HG03025 (cell line): ENCODE measurements at regions not wholly inside any gene's neighbourhood (a gene's known extent, or its start where the extent isn't known, plus 50 kb on each side); places are given as distances from the start of the nearest gene placed in this dataset.

Experiments used
- ATAC-seq: cut with Tn5 transposase; IDR thresholded peaks from one replicate; pipeline ENCODE4 v1.9.1; 2021; ENCODE audit warnings: mild to moderate bottlenecking, moderate library complexity; ENCODE audit not compliant: unreplicated experiment, low FRiP score

- ATAC-seq = no peak
These were observed 445.4 kb downstream of the BCL11B start for GRCh38 chr14:98826618-98827017.

DNA sequence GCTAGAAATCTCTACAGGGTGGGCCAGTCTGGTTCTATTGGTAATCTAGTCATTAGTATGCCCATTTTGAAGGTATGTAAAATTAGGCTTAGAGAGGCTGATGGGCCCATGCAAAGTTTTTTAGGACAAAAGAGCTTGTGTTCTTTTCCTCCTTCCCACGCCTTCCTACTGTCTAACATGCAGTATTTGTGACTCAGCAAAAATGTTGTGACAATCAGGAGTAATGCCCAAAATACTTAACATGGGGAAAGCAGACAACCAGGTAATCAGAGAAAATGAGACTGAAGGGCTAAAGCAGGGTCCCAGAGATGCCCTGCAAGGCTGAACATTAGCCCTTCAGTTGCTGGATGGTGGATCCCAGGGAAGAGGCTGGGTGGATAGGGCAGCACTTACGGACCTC, 437.9 kb downstream of the BCL11B start:
- ATAC-seq = no peak

DNA sequence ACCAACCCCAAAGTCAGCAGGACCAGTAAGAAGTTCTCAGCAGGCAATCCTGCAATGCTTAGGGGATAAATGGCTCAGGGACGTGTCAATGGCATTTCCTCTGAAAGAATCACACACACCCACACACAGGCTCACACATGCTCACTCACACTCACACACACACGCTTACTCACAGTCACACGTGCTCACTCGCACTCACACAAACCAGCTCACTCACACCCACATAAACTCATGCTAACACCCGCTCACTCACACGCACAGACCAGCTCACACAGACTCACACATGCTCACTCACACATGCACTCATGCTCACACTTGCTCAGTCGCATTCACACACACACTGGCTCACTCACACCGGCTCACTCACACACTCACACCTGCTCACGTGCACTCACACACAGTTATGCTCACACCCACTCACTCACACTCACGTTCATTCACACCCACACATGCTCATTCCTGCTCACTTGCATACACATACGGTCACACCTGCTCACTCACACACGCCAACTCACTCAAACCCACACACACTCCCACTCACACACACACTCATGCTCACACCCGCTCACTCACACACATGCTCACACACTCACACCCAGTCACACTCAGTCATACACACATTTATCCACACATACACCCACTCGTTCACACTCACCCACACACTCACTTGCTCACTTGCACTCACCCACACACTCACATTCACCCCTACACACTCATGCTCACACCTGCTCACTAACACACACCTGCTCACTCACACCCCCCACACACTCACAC, 436.8 kb downstream of the BCL11B start:
- ATAC-seq = no peak

DNA sequence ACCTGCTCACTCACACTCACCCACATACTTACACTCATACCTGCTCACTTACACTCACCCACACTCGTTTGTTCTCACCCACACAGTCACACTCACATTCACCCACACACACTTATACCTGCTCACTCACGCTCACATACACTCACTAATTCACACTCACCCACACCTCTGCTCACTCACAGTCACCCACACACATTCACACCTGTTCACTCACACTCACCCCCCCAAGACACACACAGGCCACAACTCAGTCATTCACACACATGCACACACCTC, 436.2 kb downstream of the BCL11B start:
- ATAC-seq = no peak

DNA sequence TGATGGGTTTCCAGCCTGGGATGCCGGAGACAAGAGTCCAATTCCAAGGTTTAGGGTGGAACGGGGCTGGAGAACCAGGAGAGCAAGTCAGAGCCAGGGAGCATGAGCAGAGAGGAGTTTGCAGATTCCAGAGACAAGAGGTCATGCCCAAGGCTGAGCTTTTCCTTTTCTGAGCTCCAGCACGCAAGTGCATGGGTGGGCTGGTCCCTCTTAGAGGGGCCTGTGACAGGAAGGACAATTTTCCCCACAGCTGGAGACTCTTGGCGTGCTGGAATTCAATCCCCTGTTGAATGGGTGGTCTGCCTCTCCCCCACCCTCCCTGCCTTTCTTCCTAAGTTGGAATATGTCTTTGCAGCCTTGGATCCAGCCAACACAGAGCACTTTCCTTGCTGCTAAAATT, 431.9 kb downstream of the BCL11B start:
- ATAC-seq = no peak

DNA sequence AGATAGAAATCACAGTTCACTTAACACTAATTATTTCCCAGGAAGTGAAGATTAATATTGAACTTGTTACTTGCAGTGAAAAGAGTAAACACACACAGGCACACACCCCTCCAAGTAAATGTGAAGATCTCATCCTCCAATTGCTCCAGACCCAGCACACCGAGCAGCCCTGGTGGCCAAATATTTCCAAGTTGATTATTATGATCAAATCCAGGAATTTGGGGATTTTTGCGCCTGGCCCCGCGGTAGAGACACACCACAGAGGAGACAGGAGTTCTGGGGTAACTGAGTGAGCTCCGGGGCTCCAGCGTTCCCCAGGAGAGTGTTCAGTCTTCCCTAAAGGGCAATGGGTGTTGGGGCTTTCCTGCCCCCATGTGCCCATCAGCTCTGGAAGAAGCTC, 431.5 kb downstream of the BCL11B start:
- no peak for ATAC-seq

GRCh38 chr14:98844456-98844855, 427.5 kb downstream of the BCL11B start:
- no peak for ATAC-seq

- no peak for ATAC-seq
These were observed 424.2 kb downstream of the BCL11B start for GRCh38 chr14:98847521-98848468.

GRCh38 chr14:98853063-98853729, 418.8 kb downstream of the BCL11B start:
- ATAC-seq = no peak

DNA sequence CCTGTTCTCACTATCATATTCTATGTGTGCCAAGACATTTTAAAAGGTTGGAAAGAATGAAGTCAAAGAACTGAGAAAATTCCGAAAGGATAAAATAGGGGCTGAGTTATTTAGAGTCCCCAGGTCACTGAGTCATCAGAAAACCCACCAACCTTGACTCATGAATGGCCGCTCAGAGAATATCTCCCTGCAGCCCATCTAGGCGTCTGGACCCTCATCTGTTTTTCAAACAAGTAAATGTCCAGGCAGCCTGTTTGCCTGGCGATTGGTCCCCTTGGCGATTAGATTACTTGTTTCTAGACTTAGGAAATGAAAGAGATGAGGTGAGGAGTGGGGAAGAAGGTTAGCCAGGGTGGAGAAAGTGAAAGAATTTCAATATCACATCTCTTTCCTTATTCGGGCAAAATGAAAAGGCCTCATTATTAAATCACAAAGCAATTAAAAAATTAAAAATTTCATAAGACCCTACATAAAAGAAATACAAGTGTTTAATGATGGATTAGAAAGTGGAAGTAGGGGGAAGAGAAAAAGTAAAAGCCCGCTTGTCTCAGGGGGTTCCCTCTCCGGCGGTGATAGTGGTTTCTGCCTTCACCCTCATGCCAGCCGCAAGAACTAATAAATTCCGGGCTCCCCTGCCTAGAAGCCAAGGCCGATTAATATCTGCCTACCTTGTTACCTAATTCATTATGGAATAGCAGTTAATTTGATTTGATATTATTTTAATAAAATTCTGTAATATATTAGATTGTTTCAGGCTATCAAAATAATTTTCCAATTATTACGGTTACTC, 415.9 kb downstream of the BCL11B start:
- ATAC-seq = no peak

- ATAC-seq = no peak
These were observed 413.8 kb downstream of the BCL11B start for GRCh38 chr14:98858158-98858557.

DNA sequence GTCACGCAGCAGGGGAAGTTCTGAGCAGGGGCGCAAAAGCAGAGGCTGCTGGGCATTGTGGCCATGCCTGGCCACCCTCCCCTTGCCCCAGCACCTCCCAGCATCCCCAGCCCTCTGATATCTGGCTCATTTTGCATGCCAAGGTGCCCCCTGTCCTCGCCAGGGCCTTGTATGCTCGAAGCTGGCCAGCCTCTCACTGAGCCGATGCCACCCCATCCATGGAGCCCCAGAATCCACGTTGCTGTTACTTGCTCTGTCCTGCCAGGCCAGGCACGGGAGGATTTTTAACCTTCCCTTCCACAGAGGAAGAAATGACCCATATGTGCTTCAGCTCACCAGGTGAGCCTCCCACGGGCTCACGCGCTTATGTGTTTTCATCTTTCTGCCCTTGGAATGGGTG, 413.4 kb downstream of the BCL11B start:
- no peak for ATAC-seq

DNA sequence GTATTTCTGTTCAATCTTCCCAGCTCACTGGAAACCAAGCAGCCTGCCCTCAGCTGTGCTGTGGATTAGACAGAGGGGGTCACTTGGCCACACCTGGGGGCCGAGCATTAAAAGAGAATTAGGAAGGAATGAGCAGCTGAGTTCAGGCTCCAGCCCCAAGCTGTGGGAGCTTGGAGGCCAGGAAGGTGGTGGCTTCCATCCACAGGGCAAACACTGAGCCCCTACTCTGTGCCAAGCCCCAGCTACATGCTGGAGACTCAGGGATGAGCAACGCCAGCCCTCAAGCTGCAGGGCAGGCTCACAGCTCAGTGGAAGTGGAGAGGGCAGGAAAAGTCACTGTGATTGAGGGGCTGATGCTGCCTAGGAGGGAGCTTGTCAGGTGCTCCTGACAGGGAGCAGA, 412.7 kb downstream of the BCL11B start:
- ATAC-seq = no peak

DNA sequence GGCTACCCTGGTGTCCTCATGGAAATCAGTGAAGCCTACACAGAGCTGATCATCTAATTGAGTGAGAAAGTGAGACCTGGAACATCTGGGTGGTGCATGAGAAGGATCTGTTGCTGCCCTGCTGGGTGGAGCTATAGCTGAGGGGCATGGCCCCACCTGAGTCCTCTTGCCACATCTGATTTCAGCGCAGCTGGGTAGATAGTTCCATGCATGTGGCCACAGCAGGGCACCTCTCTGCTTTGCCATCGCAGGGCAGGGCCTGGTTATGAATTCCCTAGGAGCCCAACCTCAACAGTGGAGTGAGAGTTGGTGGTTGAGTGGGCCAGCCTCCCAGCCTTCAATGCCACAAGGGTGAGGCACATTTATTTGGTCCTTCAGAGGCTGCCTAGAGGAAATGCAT, 407.8 kb downstream of the BCL11B start:
- ATAC-seq = no peak

DNA sequence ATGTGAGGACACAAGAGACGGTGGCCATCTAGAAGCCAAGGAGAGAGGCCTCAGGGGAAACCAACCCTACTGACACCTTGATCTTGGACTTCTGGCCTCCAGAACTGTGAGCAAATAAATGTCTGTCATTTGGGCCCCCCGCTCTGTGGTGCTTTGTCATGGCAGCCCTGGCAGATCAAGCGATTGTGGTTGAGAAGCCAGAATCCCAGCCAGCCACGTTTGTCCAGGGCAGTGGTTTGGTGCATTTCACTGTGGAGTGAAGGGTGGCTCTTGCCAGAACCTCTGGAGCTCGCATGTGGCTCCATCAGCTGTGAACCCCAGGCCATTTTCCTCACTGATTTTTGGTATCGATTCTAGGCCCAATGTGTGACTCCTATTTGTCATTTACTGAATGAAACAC, 404.9 kb downstream of the BCL11B start:
- no peak for ATAC-seq

DNA sequence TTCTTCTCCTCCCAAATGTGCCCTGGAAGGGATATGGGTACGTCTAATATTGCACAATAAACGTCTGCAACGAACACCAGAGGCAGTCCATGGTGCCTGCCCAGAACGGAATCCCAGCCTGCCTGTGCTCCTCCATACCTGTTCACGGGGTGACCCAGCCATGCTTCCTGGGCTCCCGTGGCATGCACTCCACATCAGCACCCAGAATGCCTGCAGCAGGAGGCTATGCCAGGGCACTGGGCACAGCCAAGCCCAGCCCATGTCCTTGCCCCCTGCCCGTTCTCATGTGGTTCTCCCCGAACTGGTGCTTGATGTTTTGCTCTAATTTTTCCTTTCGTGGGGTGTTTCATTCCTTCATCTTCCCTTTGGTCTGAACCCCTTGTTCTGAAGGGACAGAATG, 404.3 kb downstream of the BCL11B start:
- ATAC-seq = no peak

- no peak for ATAC-seq
These were observed 403.1 kb downstream of the BCL11B start for GRCh38 chr14:98868866-98869265.

- ATAC-seq = no peak
These were observed 400.2 kb downstream of the BCL11B start for GRCh38 chr14:98871796-98872195.

DNA sequence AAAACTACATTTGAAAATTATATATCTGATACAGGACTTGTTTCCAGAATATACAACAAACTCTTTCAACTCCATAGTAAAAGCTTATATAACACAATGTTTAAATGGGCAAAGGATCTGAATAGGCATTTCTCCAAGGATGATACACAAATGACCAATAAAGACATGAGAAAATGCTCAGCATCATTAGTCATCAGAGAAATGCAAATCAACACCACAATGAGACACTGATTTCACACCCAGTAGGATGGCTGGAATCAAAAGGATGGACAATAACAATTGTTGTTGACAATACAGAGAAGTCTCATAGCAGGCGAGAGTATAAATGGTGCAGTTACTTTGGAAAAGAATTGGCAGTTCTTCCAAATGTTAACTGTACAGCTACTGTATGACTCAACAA, 394.9 kb downstream of the BCL11B start:
- ATAC-seq = no peak

GRCh38 chr14:98878282-98878681, 393.7 kb downstream of the BCL11B start:
- ATAC-seq = no peak

DNA sequence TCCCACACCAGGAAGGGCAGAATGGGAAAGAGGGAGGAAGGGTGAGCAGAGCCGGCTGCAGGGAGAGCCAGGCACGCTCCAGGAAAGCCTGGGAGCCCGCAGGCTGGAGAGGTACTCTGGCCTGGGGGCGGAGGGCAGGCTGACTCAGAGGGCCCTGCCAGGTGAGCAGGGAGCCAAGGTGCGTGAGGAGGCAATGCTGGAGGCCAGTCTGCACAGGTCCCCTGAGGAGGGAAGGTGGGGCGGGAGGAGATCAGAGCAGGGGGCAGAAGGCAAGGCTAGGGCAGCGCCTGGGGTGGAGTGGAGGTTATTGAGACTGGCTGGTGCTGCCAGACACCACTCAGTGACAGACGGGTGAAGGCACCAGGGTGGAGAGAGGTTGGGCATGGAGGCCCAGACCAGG, 385.0 kb downstream of the BCL11B start:
- ATAC-seq = no peak
